ENCODE measurements at regions not wholly inside any gene's neighbourhood (a gene's known extent, or its start where the extent isn't known, plus 50 kb on each side); places are given as distances from the start of the nearest gene placed in this dataset.

- TF ChIP-seq ZBTB33 (IDR thresholded peaks at IDR 0.05) (no peak), CTCF (IDR thresholded peaks at IDR 0.05; ENCODE audit: low read depth, low read length, missing input control) (no peak), GABPA (IDR thresholded peaks at IDR 0.05 in 1 of 2, conservative IDR thresholded peaks at IDR 0.05 in 1 of 2) (no peak), MAX (IDR thresholded peaks at IDR 0.05) (no peak), YY1 (IDR thresholded peaks at IDR 0.05) (no peak), REST (IDR thresholded peaks at IDR 0.05) (no peak)
Measured at GRCh38 chr3:18681818-18682345, 256.7 kb upstream of the SATB1 start.

Data from liver (tissue), 3 donors.